ENCODE measurements at regions not wholly inside any gene's neighbourhood (a gene's known extent, or its start where the extent isn't known, plus 50 kb on each side); places are given as distances from the start of the nearest gene placed in this dataset.

DNA sequence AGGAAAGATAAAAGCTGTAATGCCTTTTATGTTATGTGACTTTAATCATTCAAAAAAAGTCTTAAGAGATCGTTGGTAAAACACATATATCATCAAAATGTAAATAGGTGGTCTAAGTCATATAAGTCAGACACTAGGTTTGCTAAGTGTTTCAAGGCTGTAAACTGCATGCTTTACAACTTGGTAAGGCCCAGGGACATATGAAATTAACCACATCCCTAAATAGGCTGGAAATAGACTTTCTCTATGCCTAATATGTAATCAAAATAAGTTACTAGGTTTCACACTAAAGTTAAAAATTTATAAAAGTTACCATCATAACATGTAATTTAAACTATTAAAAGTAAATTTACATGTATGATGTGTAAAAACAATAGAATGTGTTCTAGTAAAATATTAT lies 946.3 kb upstream of the LRATD1 start:
- TF ChIP-seq, protein P1, sequence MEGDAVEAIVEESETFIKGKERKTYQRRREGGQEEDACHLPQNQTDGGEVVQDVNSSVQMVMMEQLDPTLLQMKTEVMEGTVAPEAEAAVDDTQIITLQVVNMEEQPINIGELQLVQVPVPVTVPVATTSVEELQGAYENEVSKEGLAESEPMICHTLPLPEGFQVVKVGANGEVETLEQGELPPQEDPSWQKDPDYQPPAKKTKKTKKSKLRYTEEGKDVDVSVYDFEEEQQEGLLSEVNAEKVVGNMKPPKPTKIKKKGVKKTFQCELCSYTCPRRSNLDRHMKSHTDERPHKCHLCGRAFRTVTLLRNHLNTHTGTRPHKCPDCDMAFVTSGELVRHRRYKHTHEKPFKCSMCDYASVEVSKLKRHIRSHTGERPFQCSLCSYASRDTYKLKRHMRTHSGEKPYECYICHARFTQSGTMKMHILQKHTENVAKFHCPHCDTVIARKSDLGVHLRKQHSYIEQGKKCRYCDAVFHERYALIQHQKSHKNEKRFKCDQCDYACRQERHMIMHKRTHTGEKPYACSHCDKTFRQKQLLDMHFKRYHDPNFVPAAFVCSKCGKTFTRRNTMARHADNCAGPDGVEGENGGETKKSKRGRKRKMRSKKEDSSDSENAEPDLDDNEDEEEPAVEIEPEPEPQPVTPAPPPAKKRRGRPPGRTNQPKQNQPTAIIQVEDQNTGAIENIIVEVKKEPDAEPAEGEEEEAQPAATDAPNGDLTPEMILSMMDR (conservative IDR thresholded peaks at IDR 0.05 in 1 of 2, IDR thresholded peaks at IDR 0.05 in 1 of 2; ENCODE audit: low read depth in 1 of 2, low read length in 2 of 2), result no peak
- no peak for TF ChIP-seq EZH2 (IDR thresholded peaks at IDR 0.05; ENCODE audit: low read length, missing control alignments)
